NCI-H2227 (cell line): ENCODE measurements at regions not wholly inside any gene's neighbourhood (a gene's known extent, or its start where the extent isn't known, plus 50 kb on each side); places are given as distances from the start of the nearest gene placed in this dataset.
"Not testable (repeated sequence)": the region's sequence is repeated elsewhere in the genome, so short reads cannot be mapped to it uniquely, and the experiment has no call there.

Experiments used
- DNase-seq: peaks from one replicate; lab custom pipeline; 2025; ENCODE audit not compliant: unreplicated experiment; lab: John Stamatoyannopoulos, UW

DNA sequence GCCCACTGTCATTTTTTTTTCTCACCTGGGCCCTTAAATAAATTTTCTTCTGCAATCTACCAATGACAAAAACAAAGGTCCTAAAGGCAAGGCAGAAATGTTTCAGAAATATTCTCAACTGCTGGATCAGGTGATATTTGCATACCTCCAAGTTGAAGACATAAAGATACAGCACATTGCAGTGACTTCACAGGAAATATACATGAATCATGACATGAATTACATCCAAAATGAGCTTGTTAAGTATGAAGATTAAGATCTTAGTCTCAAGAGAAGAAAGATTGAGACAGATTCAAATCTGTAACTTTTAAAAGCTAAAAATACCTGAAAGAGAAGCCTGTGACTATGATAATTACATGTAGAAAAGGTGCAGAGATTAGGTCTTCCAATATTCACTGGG lies 207.8 kb downstream of the SIPA1L2 start:
- no peak for DNase-seq

DNA sequence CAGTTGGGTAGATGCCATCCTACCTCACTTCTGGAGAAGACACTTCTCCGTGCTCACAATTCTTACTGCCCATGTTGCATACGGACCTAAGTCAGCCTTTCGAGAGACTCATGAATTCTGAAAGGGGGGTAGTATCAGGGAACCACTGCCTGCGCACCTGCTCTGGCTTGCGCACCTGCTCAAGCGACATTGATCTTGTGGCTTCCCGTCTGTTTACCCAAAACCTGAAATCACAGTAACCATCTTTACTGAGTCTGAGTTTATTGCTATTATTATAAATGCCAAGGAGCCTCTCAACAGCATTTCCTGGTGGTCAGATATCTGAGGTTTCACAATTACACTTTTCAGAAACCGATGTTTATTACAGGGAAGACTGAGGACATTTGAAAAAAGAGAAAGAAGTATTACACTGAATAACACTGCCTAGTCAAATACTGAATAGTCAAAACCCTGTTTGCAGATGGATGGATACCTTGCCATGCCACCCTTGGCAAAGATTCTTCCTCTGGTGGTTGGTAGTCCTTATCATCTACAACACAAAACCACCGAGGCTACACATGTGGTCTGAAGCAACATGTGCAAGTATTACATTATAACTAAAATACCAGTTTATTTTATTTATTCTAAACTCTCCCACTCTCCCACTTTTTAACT lies 208.7 kb downstream of the SIPA1L2 start:
- DNase-seq = no peak

DNA sequence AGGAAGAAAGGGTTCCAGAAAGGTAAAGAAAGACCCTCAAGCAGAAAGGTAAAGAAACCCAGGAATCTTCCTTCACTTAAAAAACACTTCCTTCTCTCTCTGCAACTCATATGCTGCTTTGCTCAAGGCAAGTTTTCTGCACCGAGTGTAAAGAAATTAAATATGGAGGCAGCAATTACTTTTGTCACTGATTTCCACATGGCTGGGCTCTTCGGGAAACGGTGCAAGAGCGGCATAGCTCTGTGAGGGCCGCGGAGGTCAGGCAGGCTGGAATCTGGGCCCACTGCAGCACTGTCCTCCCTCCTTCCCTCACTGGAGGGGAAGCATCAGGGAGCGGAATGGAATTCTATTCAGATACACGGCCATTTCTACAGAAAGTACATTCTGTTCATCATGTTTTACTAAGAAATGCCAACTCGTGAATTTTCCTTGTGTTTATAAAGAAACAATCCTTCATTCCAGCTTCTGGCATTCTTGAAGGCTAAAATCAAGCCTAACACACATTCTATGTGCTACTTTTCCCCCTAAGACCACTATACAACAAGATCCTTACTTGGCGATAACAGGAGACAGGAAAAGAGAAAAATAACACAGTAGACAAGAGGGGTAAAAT lies 212.2 kb downstream of the SIPA1L2 start:
- DNase-seq = no peak

DNA sequence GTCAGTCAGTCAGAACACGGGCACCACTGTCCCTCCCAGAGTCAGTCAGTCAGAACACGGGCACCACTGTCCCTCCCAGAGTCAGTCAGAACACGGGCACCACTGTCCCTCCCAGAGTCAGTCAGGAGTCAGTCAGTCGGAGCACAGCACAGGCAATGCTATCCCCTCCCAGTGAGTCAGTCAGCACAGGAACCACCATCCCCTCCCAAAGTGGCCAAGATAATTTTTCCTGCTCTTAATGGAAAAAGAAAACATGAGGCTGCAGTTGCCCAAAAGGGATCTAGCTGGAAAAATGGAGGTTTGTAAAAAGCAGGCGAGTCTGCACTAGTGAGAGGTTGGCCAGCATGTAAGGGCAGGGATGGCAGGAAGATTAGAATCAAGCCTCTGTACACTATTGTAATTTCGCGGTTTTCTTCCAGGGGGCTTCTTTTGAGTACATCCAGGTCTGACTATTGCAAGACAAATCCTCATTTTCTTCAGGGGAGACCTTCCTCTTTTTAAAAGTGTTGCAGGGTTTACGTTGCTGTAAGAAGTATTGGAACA lies 213.8 kb downstream of the SIPA1L2 start:
- DNase-seq = no peak

DNA sequence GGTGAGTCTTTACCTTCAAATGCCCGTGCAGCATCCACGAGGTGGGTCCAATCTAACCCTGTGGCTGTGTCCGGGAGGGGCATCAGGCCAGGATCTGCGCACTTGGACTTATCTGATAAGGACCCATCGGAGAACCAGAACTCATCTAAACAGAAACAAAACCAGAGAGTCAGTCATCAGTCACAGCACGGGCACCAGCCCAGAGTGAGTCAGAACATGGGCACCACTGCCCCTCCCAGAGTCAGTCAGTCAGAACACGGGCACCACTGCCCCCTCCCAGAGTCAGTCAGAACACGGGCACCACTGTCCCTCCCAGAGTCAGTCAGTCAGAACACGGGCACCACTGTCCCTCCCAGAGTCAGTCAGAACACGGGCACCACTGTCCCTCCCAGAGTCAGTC lies 214.5 kb downstream of the SIPA1L2 start:
- not testable (repeated sequence) for DNase-seq

DNA sequence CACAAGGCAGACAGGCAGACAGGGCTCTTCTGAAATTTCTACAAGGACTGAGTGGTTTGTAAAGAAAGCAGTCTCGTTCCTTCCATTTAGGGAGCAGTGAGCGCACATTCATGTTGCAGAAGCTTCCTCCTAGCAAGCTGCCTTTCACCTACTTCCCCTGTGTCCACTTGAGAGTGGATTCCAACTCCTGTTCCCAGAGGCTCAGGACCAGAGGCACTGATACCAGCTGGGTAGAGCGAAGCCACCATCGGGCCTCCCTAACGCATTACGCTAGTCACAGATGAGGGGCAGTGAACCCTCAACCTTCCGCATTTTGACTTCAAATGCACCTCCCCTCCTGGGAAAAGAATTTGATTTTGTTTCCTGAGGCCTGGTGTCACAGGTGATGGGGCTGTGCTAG lies 215.8 kb downstream of the SIPA1L2 start:
- no peak for DNase-seq

DNA sequence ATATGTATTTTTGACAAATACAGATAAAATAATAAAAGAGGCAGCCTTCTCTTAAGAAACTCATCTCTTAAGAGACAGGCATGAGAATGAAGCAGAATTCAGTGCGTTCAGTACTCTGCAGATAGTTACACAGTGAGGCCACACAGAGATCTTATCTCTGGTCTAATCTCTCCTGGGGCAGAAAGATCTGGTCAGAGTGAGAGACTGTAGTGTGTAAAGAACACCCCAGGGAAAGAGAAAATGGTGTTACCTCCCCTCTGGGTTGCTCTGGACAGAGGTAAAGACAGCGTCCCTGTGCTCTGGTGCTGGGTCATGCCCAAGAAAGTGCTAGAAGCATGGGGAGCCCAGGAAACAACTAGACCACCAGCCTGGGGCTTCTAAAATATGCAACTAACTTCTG lies 216.3 kb downstream of the SIPA1L2 start:
- DNase-seq = no peak

DNA sequence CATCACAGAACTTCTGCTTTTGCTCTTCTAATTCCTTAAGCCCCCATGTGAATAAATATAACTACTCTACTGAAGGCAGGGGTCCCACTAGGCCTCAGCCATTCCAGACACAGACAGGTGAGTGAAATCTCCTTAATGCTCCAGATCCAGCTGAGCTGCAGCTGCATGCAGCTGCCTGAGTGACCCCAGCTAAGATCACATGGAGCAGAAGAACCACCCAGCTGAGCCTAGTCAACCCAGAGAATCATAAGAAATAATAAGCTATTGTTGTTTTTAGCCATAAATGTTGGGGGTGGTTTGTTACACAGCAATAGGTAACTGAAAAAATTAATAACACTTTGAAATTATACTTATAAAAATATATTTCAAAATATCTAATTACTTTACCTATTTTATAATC lies 220.3 kb downstream of the SIPA1L2 start:
- DNase-seq = no peak

DNA sequence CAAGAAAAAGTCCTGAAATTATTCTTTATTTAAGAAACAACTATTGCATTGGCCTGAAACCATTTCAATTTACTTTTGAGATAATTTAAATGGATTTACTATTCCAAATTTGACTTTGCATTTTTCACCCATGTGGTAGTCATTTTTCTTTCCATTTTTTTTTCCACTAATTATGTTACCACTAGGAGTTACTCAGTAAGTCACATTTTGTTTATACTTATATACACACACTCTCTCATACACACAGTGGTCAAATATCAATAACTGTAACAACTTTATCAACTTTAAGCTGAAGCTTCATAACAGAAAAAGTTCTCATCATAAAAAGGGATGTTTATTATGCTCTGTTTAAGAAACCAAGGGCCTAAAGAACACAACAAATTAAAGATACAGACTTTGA lies 222.8 kb downstream of the SIPA1L2 start:
- no peak for DNase-seq

DNA sequence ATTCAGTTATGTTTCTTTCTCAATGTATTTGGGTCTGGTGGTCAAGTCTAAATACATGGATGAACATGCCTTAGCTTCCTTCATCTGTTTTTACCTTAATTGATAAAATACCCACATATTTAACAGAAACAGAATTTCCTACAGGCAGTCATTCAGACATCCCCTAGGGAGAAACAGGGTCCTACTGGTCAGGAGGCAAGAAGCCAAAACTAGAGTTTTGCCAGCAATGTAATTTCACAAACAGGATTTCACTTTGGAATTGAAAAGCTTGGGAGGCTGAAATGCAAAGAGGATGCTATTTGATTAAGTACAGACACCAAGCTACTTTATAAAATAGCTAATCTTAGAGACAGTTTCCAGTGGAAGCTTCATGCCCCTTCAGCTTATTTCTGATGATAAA lies 224.2 kb downstream of the SIPA1L2 start:
- no peak for DNase-seq

DNA sequence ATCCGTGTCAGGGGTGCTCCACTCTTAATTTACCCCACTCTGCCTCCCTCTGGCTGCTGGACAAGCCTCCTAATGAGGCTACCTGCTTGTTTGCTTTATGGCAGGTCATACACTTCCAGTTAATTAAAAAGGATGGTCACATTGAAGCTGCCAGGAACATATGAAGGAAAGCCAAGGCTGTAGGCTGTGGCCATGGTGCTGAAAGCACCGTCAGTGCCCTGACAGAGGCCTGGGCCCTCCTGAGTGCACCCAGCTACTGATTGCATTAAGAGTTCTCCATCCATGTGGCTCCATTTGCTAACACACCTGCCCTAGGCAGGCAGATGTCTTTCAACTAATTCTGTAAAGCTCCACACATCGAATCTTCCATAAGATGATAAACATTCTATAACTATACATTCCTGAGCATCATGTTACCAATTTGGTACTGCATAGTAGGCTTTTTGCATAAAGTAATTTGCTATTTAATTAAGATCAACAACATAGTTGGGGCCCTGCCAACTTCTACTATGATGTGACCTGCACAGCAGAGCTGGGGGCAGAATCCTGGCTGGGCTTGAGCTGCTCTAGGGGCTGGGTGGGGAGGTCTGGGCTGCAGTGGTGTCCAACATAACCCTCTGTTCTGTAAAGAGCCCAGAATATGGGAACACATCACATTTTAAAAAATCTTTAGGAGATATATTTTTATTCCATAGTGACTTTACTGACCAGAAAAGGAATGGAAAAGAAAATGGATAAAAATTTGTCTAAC lies 224.8 kb downstream of the SIPA1L2 start:
- no peak for DNase-seq

DNA sequence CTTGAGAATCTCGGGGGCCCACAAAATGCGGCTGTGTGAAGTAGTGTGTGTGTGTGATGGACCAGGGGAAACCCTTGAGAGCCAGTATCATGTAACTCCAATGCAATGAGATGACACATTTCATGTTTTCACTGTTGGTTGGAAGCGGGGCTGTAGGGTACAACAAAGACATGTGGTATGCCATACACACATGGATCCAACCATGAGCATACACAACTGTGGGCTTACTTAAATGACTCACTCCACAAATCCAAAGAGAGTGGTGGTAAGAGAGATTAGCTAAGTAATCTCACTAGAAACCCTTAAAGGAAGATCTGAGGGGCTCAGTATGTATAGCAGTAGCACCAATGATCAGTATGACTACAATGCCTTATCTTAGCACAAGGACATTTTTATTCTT lies 225.7 kb downstream of the SIPA1L2 start:
- no peak for DNase-seq

DNA sequence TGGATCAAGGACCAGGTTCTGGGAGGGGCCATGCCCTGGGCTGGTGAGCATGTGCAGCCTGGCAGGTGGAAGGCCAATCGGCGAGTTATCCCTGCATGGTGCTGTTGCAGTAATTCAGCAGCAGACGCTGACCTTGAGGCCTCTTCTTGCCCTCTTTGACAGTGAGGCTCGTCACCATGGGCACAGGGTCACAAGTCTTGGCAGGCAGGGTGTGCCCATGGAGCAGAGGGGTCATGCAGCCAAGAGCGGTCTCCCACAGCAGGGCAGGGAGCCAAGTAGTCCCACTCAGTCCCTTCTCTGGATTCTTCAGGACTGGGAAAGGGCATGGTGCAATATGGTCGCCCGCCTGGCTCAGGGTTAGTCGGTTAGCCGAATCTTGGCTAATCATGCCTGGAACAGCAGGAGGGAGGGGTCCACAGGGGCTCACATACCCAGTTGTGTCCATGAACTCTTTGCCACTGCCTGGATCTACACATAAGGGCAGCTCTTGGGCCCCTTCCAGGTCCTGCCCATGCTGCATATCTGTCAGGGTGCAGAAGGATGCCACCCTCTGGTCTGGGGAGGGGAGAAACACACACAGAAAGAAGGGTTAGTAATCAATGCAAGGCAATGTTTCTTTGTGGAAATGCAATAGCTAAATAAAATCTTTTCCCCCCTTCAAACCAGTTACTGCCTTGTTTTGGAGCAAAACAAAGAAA lies 226.8 kb downstream of the SIPA1L2 start:
- DNase-seq = no peak

DNA sequence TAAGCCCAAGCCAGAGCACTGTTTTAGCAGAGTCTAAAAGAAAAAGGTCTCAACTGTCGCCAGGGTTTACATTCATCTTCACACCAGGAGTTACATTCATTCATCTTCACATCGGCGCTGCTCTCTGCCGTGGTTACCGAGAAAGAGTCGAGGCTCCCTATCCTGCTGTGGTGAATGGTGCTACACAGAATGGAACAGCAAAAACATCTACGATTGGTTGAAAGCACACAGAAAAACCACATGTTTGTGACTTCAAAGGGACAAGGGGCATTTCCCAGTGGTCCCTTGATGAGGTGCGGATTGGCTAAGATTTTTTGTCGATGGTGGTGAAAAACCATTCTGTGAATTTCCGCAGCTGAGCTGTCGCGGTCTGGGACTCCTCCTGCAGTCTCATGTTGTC lies 231.1 kb downstream of the SIPA1L2 start:
- no peak for DNase-seq

DNA sequence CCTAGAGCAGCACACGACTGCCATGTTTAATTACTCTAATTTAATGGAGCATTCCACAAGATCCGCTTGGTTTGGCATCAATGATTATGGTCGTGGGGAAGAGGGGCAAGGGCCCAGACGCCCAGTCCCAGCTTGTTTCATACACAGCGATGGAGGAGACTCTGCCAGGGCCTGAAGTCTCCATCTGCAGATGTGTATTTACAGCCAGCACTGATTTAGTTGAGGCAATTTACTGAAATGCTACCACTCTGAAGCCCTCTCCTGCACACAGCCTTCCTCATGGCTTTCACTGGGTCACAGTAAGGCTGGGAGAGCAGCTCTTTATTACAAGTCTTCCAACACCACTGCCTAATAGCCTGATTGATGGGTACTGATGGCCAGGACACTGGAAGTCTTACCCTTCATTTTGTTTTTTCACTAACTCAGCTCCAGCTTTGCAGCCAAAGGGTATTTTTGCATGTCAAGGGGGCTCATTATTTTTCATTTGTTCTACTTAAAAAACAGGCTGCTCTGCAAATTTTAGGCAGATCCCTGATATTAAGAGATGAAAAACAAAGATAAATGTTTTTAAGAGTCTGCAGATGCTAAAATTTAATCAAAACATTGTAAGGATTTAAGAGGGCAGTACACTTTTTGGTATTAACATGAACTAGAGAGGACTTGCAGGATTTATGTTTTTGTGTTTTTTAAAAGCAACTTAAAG lies 236.3 kb downstream of the SIPA1L2 start:
- no peak for DNase-seq

DNA sequence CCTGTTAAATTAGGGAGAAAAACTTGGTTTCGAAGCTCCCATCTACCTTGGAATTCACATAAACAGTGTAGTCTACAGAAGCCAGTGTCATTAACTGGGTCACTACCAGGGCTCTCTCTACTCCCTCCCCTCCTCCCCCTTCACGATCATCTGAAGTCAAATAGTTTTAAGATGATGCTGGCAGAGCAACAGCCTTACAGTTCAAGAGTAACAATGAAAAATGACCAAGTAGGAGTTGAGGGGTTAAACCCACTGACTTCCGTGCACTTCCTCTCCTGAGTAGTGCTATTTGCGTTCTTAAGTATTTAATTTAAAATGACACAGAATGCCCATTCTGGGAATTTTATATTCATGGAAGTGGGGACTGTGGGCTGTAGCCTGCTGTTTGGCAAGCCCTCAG lies 236.9 kb downstream of the SIPA1L2 start:
- no peak for DNase-seq

DNA sequence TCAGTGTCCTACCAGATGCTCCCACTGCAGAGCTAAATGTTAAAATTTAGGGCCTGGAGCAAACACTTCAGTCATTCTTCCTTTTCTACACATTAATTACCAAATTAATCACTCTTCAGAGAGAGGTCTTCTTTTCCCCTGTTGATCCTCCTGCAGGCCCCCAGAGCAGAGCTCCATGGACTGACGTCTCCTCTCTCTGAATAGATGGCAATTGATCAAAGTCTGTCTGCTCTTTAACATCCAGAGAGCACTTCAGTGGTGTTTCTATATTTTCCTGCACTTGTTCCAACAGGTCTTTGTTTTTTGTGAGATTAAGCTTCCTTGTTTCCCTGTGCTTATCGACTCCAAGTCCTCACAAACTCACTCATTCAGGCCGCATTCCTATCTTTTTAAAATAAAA lies 239.3 kb downstream of the SIPA1L2 start:
- no peak for DNase-seq

DNA sequence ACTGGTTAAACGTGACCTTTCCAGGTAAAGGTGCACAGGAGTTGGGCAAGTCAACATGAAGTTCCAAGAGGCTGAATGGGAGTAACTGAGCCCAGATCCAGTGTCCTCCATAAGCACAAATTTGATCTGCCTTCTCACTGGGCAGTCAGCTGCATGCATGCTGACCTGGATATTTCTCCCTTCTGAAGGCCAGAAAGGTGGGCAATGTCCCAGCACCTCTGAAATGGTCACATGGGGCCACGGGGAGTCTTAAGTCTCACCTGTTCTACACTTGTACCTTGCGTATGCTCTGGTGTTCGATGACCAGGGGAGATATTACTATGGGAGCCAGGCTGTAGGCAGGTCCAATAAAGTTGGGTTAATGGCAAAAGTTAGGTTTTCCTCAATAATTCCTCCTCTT lies 240.2 kb downstream of the SIPA1L2 start:
- DNase-seq = no peak

DNA sequence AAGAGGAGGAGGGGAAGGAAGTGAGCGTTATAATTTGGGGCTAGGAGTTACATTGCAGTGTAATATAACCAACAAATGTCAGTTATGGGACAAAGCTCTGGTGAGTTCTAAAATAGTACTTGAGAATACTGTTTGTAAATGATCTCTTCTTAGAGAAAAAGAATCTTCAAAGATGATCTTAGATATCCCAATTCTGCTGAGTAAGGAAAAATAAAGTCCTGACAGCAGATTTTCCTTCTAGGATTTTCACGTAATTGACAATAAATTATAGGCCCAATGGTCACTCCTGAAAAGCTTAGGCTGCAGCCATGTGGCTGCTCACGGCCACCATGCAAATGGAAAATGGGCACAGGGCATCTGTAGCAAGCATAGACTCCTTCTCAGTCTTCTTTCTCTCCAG lies 241.6 kb downstream of the SIPA1L2 start:
- no peak for DNase-seq

DNA sequence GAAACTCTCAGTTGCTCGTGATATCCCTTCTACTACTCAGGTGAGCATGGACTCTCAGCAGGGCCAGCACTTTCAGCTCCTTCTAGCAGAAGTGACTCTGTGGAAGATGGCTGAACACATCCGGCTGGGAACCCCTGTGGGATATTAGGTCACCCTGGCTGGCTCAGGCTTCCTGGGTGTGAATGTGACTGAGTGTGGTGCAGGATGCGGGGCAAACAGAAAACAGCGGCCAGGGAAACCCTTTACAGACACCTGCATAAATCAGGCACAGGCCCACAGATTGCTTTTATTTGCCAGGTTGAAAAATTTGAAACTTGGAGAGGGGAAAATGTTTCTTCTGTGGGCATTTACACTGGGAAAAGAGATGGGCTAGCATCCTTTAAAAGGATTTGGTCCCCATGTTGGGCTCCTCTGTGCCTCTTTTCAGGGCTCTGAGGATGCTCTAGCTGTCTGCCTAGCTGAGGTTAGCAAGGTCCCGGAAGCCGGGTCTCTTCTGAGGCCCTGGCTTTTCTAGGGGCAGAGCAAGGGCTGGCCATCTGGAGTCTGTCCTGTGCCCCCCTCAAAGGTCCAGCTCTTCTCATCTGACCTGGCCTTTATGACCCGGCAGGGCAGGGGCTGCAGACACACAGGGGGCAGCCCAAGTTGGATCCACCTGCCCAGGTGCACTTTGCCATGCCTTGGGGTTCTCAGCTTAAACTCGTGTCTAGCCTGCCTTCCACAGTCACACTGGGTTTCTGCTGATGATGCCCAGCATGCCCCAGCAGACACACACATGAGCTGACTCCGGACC lies 243.0 kb downstream of the SIPA1L2 start:
- DNase-seq = no peak
